K562 (cell line): ENCODE measurements at regions not wholly inside any gene's neighbourhood (a gene's known extent, or its start where the extent isn't known, plus 50 kb on each side); places are given as distances from the start of the nearest gene placed in this dataset.

Experiments
- ATAC-seq: fragments of 200-7000 bp; cut with Tn5 transposase; 3 replicates; pipeline ENCODE4 v1.9.1; 2020; ENCODE audit warnings: moderate library complexity
- BruUV-seq: library from RNA; stranded (reverse); fragments of 400-500 nt; replicated peaks from 2 replicates; lab custom pipeline; 2021; lab: Mats Ljungman, UMichigan
- CTCF ChIA-PET: fragments of 300-600 bp; formaldehyde crosslinking; extraction: SDS; loops from one replicate; lab custom pipeline; 2021; ENCODE audit warnings: low intra/inter-chr PET ratio; lab: Yijun Ruan, JAX
- POLR2A ChIA-PET: fragments of 300-600, 350-650 bp; sonication (Branson Sonifier 250); formaldehyde crosslinking; extraction: SDS; loops from one replicate; lab custom pipeline; 2021; ENCODE audit warnings: antibody characterized with exemption, inconsistent platforms; lab: Yijun Ruan, JAX
- DNase-seq, 4 experiments: peaks; one replicate each; pipeline versions ENCODE4 v3.0.0 to v3.0.0-alpha.2; 2011 to 2018; ENCODE audit warnings: low spot score in 3 of 4, mixed read lengths in 3 of 4; ENCODE audit errors: extremely low read depth in 1 of 4
- FAIRE-seq: peaks from 2 replicates; lab custom pipeline; 2011; peaks lifted over from hg19 to GRCh38; lab: Jason Lieb, UNC
- H2AFZ ChIP-seq: 2 replicates; pipeline ENCODE4 v1.6.0; 2011; ENCODE audit warnings: low read depth, low read length, control low read depth, inconsistent platforms
- H3K27ac ChIP-seq: fragments of 200-600 bp; 3 replicates; pipeline ENCODE4 v1.8.0; 2011; ENCODE audit warnings: low read depth, mild to moderate bottlenecking, control low read depth, inconsistent platforms, low read length, moderate library complexity, mixed read lengths; ENCODE audit errors: extremely low read depth
- H3K27me3 ChIP-seq, 2 experiments: fragments of 300-600 bp in 1 of 2; 2 replicates in 1 of 2; 3 replicates in 1 of 2; pipeline versions ENCODE4 v1.6.0 to v1.8.0; 2011; ENCODE audit warnings: inconsistent platforms in 2 of 2, low read length in 2 of 2, mild to moderate bottlenecking in 1 of 2, mixed read lengths in 1 of 2, moderate library complexity in 1 of 2; ENCODE audit not compliant: control insufficient read depth in 2 of 2, insufficient read depth in 2 of 2
- H3K36me3 ChIP-seq: fragments of 300-600 bp; 3 replicates; pipeline ENCODE4 v1.8.0; 2011; ENCODE audit warnings: mild to moderate bottlenecking, low read length, inconsistent platforms; ENCODE audit not compliant: control insufficient read depth, insufficient read depth
- H3K4me1 ChIP-seq, 2 experiments: fragments of 200-600 bp in 1 of 2; replicated peaks in 1 of 2; 2 replicates in 1 of 2; 3 replicates in 1 of 2; pipeline versions ENCODE4 v1.5.1 to v1.8.0; 2011; ENCODE audit warnings: inconsistent platforms in 2 of 2, low read length in 2 of 2, mild to moderate bottlenecking in 1 of 2, mixed read lengths in 1 of 2, moderate library complexity in 1 of 2; ENCODE audit not compliant: control insufficient read depth in 2 of 2, insufficient read depth in 2 of 2
- H3K4me2 ChIP-seq: 2 replicates; pipeline ENCODE4 v1.6.1; 2011; ENCODE audit warnings: low read length, control low read depth, inconsistent platforms, mixed read lengths; ENCODE audit not compliant: insufficient read depth
- H3K4me3 ChIP-seq: fragments of 200-600 bp; sonication (generic), shearing (Covaris generic); 2 replicates; pipeline ENCODE4 v1.5.1; 2016; ENCODE audit warnings: control low read depth, inconsistent platforms
- H3K79me2 ChIP-seq: fragments of 200-600 bp; 3 replicates; pipeline ENCODE4 v1.8.0; 2011; ENCODE audit warnings: low read length, inconsistent platforms; ENCODE audit not compliant: control insufficient read depth, insufficient read depth
- H3K9ac ChIP-seq, 2 experiments: 2 replicates each; pipeline versions ENCODE4 v1.6.0 to v1.6.1; 2011; ENCODE audit warnings: low read depth in 2 of 2, low read length in 2 of 2, control low read depth in 1 of 2, inconsistent platforms in 1 of 2, mild to moderate bottlenecking in 1 of 2, mixed read lengths in 1 of 2; ENCODE audit not compliant: insufficient read depth in 1 of 2
- H3K9me1 ChIP-seq: one replicate; pipeline ENCODE4 v1.6.0; 2011; ENCODE audit warnings: inconsistent platforms, mild to moderate bottlenecking, low read length, moderate library complexity; ENCODE audit not compliant: control insufficient read depth, insufficient read depth
- H3K9me3 ChIP-seq: replicated peaks from 2 replicates; pipeline ENCODE4 v1.5.1; 2011; ENCODE audit warnings: low read depth, low read length, inconsistent platforms; ENCODE audit not compliant: control insufficient read depth, insufficient read depth
- H4K20me1 ChIP-seq: replicated peaks from 2 replicates; pipeline ENCODE4 v1.6.1; 2011; ENCODE audit warnings: low read length, inconsistent platforms, mixed read lengths; ENCODE audit not compliant: control insufficient read depth, insufficient read depth
- CXXC5 ChIP-seq: fragments of 250-450 bp; sonication (Bioruptor Pico); IDR thresholded peaks from 2 replicates; pipeline ENCODE4 v1.8.0; 2022; ENCODE audit warnings: inconsistent platforms, mild to moderate bottlenecking, moderate library complexity
- E2F1 ChIP-seq: sonication (generic); formaldehyde crosslinking; IDR thresholded peaks from 2 replicates; pipeline ENCODE4 v1.8.1; 2023; ENCODE audit warnings: mild to moderate bottlenecking, missing genetic modification reagents, moderate library complexity
- FOXJ2 ChIP-seq: fragments of 200-800 bp; sonication (Bioruptor generic); IDR thresholded peaks from 2 replicates; pipeline ENCODE4 v1.6.1; 2016; ENCODE audit warnings: missing genetic modification characterization, missing compliant biosample characterization
- HLTF ChIP-seq: fragments of 450-650 bp; IDR thresholded peaks from 2 replicates; pipeline ENCODE4 v1.6.1; 2016
- PHB ChIP-seq: fragments of 250-450 bp; sonication (Bioruptor Pico); IDR thresholded peaks from 2 replicates; pipeline ENCODE4 v1.5.0; 2021
- PTBP1 ChIP-seq: fragments of 200-400 bp; formaldehyde crosslinking; IDR thresholded peaks from 2 replicates; pipeline ENCODE4 v1.6.1; 2017; ENCODE audit warnings: low read depth, low read length
- RBM17 ChIP-seq: fragments of 200-400 bp; formaldehyde crosslinking; IDR thresholded peaks from 2 replicates; pipeline ENCODE4 v1.6.1; 2017; ENCODE audit warnings: low read depth, mild to moderate bottlenecking, low read length, borderline replicate concordance
- RBM25 ChIP-seq: fragments of 200-400 bp; formaldehyde crosslinking; IDR thresholded peaks from 2 replicates; pipeline ENCODE4 v1.6.1; 2018; ENCODE audit warnings: low read length, low read depth, moderate library complexity; ENCODE audit not compliant: severe bottlenecking
- TEAD2 ChIP-seq: fragments of 450-650 bp; IDR thresholded peaks from 2 replicates; pipeline ENCODE4 v1.6.1; 2016; ENCODE audit warnings: missing genetic modification characterization, control low read depth, missing compliant biosample characterization
- ZNF311 ChIP-seq: fragments of 250-450 bp; sonication (Bioruptor Pico); IDR thresholded peaks from 2 replicates; pipeline ENCODE4 v1.4.0; 2020; ENCODE audit warnings: mild to moderate bottlenecking, moderate library complexity
- WGBS: fragments of 100-300 bp; shearing (Covaris generic); methylation state at CpG from one replicate; pipeline ENCODE4 v1.1.6; 2016; ENCODE audit warnings: low coverage, mixed read lengths; ENCODE audit not compliant: insufficient coverage; ENCODE audit errors: missing lambda C conversion rate; 5-methylcytosine and 5-hydroxymethylcytosine counted together
- in situ Hi-C: fragments of 300-500 bp; cut with MboI; formaldehyde crosslinking; loops from 4 replicates; pipeline ENCODE4 v1.15.0; 2018; ENCODE audit warnings: inconsistent platforms, mixed read lengths
- intact Hi-C: fragments of 100-400 bp; cut with micrococcal nuclease; formaldehyde crosslinking; loops from 2 replicates; pipeline ENCODE4 v1.14.2; 2022
- TF ChIP-seq, protein P1 (sequence below): fragments of 250-450 bp; sonication (Bioruptor Pico); IDR thresholded peaks from 2 replicates; pipeline ENCODE4 v1.4.0; 2020; ENCODE audit warnings: mild to moderate bottlenecking, moderate library complexity

DNA sequence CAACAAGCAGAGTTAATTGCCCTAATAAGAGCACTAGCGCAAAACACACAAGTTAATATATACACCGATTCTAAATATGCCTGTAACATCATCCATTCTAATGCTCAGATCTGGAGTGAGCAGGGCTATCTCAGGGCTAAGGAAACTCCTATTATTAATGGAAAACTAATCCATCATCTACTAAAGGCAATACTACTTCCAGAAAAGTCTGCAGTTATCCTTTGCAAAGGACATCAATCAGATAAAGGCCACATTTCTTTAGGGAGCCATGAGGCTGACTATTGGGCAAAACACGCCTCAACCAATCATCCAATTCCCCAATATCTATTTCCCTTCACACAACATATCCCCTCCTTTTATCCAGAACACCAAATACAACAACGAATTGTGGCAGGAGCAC, 1032.3 kb upstream of the NUDT12 start:
- TF ChIP-seq RBM25, result no peak
- Histone ChIP-seq H3K27ac (no peak overlapping the region), H3K9me1 (no peaks in the 10 kb centered on the region), H3K4me1 (no peaks in the 10 kb centered on the region), H3K9ac (no peak overlapping the region), H3K4me2 (no peak overlapping the region), H3K36me3 (no peaks in the 10 kb centered on the region), H3K27me3 (no peaks in the 10 kb centered on the region), H3K79me2 (no peaks in the 10 kb centered on the region), H2AFZ (no peak overlapping the region), H3K9me3 (no peaks in the 10 kb centered on the region; the same call in 1 of the 2 replicates), H4K20me1 (no peaks in the 10 kb centered on the region), H3K4me3 (no peak overlapping the region)
- WGBS, result 0% methylated on average over 4 of the region's 4 CpGs
- CTCF ChIA-PET, result no interaction called here
- POLR2A ChIA-PET, result no interaction called here
- DNase-seq (no peak), FAIRE-seq (no peak), ATAC-seq (no peak)
- intact Hi-C loops, result no loop called here
- in situ Hi-C loops, result no loop called here
- no TSS peak for BruUV-seq

GRCh38 chr5:104576677-104577076, 1014.1 kb upstream of the NUDT12 start:
- CTCF ChIA-PET, result no interaction called here
- no peaks in the 10 kb centered on the region for H3K36me3 ChIP-seq
- no peaks in the 10 kb centered on the region for H3K79me2 ChIP-seq
- H2AFZ ChIP-seq, result no peak overlapping the region
- ATAC-seq, result no peak
- in situ Hi-C loops (no loop called here), intact Hi-C loops (no loop called here)
- H3K9me3 ChIP-seq, result no peaks in the 10 kb centered on the region
- FAIRE-seq, result no peak
- no peak overlapping the region for H3K9ac ChIP-seq
- no peaks in the 10 kb centered on the region for H3K27me3 ChIP-seq
- BruUV-seq, result no TSS peak
- H3K4me3 ChIP-seq, result no peak overlapping the region
- H3K9me1 ChIP-seq, result no peaks in the 10 kb centered on the region
- WGBS, result 0% methylated on average over 5 of the region's 5 CpGs
- H3K4me2 ChIP-seq, result no peak overlapping the region
- DNase-seq, result no peak
- H3K4me1 ChIP-seq, result no peaks in the 10 kb centered on the region
- POLR2A ChIA-PET, result no interaction called here
- H3K27ac ChIP-seq, result no peak overlapping the region
- no peaks in the 10 kb centered on the region for H4K20me1 ChIP-seq
- TF ChIP-seq, protein P1, sequence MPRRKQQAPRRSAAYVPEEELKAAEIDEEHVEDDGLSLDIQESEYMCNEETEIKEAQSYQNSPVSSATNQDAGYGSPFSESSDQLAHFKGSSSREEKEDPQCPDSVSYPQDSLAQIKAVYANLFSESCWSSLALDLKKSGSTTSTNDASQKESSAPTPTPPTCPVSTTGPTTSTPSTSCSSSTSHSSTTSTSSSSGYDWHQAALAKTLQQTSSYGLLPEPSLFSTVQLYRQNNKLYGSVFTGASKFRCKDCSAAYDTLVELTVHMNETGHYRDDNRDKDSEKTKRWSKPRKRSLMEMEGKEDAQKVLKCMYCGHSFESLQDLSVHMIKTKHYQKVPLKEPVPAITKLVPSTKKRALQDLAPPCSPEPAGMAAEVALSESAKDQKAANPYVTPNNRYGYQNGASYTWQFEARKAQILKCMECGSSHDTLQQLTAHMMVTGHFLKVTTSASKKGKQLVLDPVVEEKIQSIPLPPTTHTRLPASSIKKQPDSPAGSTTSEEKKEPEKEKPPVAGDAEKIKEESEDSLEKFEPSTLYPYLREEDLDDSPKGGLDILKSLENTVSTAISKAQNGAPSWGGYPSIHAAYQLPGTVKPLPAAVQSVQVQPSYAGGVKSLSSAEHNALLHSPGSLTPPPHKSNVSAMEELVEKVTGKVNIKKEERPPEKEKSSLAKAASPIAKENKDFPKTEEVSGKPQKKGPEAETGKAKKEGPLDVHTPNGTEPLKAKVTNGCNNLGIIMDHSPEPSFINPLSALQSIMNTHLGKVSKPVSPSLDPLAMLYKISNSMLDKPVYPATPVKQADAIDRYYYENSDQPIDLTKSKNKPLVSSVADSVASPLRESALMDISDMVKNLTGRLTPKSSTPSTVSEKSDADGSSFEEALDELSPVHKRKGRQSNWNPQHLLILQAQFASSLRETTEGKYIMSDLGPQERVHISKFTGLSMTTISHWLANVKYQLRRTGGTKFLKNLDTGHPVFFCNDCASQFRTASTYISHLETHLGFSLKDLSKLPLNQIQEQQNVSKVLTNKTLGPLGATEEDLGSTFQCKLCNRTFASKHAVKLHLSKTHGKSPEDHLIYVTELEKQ (CRISPR knock-in tag), result no peak
- TF ChIP-seq E2F1, result no peak
- no peak for TF ChIP-seq CXXC5
- TF ChIP-seq ZNF311 (CRISPR knock-in tag), result no peak
- no peak for TF ChIP-seq TEAD2 (tag)
- no peak for TF ChIP-seq FOXJ2
- TF ChIP-seq PHB (CRISPR knock-in tag), result no peak
- TF ChIP-seq HLTF, result no peak
- no peak for TF ChIP-seq RBM17
- no peak for TF ChIP-seq PTBP1
